Sigmoid colon (tissue), 6 donors: ENCODE measurements at regions not wholly inside any gene's neighbourhood (a gene's known extent, or its start where the extent isn't known, plus 50 kb on each side); places are given as distances from the start of the nearest gene placed in this dataset.
"Not testable (repeated sequence)": the region's sequence is repeated elsewhere in the genome, so short reads cannot be mapped to it uniquely, and the experiment has no call there.

Experiments
- DNase-seq: peaks from one replicate; pipeline ENCODE4 v3.0.0-alpha.2; 2019
- H3K27ac ChIP-seq, 4 donors: fragments of 200-600 bp; sonication (generic); one replicate each; pipeline ENCODE4 v1.5.1; 2016 to 2019; ENCODE audit warnings: mild to moderate bottlenecking in 1 of 4
- H3K27me3 ChIP-seq, 3 donors: fragments of 200-600 bp; sonication (generic); one replicate each; pipeline ENCODE4 v1.5.1; 2019; ENCODE audit warnings: mild to moderate bottlenecking in 1 of 3
- H3K36me3 ChIP-seq, 4 donors: fragments of 200-600 bp; sonication (generic); one replicate each; pipeline ENCODE4 v1.5.1; 2016 to 2019
- H3K4me1 ChIP-seq, 4 donors: fragments of 200-600 bp; sonication (generic); one replicate each; pipeline ENCODE4 v1.5.1; 2017 to 2019
- H3K4me3 ChIP-seq, 4 donors: fragments of 200-600 bp; sonication (generic); one replicate each; pipeline ENCODE4 v1.5.1; 2017 to 2019; ENCODE audit warnings: mild to moderate bottlenecking in 2 of 4, moderate library complexity in 1 of 4
- H3K9me3 ChIP-seq, 4 donors: fragments of 200-600 bp in 3 of 4; sonication (generic) in 3 of 4; one replicate each; pipeline versions ENCODE4 v1.5.1 to v1.6.1; 2013 to 2019
- EP300 ChIP-seq, 4 donors: sonication (generic); formaldehyde crosslinking; IDR thresholded peaks; one replicate each; pipeline ENCODE4 v1.6.1; 2017; ENCODE audit warnings: antibody characterized with exemption in 4 of 4
- POLR2A ChIP-seq, 2 donors: fragments of 450-650 bp; IDR thresholded peaks; one replicate each; pipeline ENCODE4 v1.6.1; 2016; ENCODE audit warnings: antibody characterized with exemption in 2 of 2, mild to moderate bottlenecking in 2 of 2, moderate library complexity in 2 of 2
- POLR2AphosphoS5 ChIP-seq, 4 donors: sonication (generic); formaldehyde crosslinking; IDR thresholded peaks; one replicate each; pipeline ENCODE4 v1.6.1; 2017; ENCODE audit warnings: antibody characterized with exemption in 4 of 4
- WGBS, 2 donors: extraction: QIAGEN DNeasy Blood & Tissue Kit; methylation state at CpG; one replicate each; pipeline ENCODE4 v1.1.7; 2013; 5-methylcytosine and 5-hydroxymethylcytosine counted together
- intact Hi-C: fragments of 100-400 bp; cut with DNase I; formaldehyde crosslinking; loops from one replicate; pipeline ENCODE4 v1.15.1; 2023
- TF ChIP-seq, protein P1 (sequence below), 4 experiments: fragments of 450-650 bp in 3 of 4; fragments of 200-600 bp in 1 of 4; IDR thresholded peaks; one replicate each; pipeline ENCODE4 v1.5.1; 2016 to 2019; ENCODE audit warnings: antibody characterized with exemption in 4 of 4, mild to moderate bottlenecking in 3 of 4, moderate library complexity in 2 of 4
- donor health status: healthy with polysubstance abuse.
- donor health status: healthy.

DNA sequence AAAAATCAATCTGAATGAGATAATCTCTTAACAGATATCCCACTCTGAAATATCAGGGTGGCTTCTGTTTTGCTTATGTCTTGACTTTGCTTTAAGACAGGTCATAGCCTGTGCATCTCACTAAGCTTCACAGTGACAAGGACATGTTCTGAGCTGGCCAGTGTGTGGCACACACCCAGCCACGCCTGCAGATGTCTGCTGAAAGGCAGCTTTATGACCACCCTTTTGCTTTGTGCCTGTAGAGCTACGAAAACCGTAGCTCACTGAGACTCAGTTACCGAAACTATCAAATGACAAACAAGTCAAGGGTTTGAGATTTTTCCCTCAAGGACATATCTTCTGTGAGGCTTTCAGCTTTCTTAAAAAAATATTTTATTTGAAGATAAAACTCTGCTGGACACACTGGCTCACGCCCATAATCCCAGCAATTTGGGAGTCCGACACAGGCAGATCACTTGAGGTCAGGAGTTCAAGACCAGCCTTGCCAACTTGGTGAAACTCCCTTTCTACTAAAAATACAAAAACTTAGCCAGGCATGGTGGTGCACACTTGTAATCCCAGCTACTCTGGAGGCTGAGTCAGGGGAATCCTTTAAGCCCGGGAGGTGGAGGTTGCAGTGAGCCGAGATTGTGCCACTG, 233.2 kb downstream of the SPATA31A1 start:
- DNase-seq = no peak

DNA sequence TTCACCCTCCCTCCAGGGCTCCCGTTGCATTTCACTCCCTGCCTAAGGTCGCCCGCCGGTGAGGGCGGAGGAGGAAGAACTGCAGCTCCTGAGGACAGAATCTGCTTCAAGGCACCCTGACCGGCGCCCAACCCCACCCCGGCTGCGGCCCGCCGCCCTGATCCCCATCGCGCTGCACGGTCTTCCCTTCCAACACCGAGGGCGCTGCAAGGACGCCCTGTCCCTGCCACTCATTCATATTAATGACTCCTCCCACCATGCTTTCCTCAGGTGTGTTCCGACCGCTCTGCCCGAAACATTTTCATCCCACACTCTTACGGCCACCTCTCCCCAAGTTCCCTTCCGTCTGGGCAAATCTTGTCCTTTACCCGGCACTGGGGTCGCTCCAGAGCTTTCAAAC, 248.6 kb downstream of the SPATA31A1 start:
- H3K9me3 ChIP-seq, H3K4me1 ChIP-seq, H3K27me3 ChIP-seq, H3K36me3 ChIP-seq, DNase-seq, H3K27ac ChIP-seq, intact Hi-C loops, H3K4me3 ChIP-seq: not testable (repeated sequence)
- 38 to 44% methylated on average over 5 of the region's 24 CpGs for WGBS, 2 donors

More for the DNA sequence above, 233.2 kb downstream of the SPATA31A1 start:
- H3K4me3 ChIP-seq = no peak overlapping the region
- 52 to 66% methylated on average over 8 of the region's 8 CpGs for WGBS, 2 donors
- H3K27ac ChIP-seq = no peak overlapping the region
- no peaks in the 10 kb centered on the region for H3K36me3 ChIP-seq
- TF ChIP-seq POLR2AphosphoS5 (IDR thresholded peaks at IDR 0.05) (no peak), POLR2A (IDR thresholded peaks at IDR 0.05) (no peak), EP300 (IDR thresholded peaks at IDR 0.05) (no peak)
- TF ChIP-seq, protein P1, sequence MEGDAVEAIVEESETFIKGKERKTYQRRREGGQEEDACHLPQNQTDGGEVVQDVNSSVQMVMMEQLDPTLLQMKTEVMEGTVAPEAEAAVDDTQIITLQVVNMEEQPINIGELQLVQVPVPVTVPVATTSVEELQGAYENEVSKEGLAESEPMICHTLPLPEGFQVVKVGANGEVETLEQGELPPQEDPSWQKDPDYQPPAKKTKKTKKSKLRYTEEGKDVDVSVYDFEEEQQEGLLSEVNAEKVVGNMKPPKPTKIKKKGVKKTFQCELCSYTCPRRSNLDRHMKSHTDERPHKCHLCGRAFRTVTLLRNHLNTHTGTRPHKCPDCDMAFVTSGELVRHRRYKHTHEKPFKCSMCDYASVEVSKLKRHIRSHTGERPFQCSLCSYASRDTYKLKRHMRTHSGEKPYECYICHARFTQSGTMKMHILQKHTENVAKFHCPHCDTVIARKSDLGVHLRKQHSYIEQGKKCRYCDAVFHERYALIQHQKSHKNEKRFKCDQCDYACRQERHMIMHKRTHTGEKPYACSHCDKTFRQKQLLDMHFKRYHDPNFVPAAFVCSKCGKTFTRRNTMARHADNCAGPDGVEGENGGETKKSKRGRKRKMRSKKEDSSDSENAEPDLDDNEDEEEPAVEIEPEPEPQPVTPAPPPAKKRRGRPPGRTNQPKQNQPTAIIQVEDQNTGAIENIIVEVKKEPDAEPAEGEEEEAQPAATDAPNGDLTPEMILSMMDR (IDR thresholded peaks at IDR 0.05) = no peak
- H3K4me1 ChIP-seq = no peaks in the 10 kb centered on the region
- no peaks in the 10 kb centered on the region for H3K27me3 ChIP-seq
- H3K9me3 ChIP-seq = no peaks in the 10 kb centered on the region
- intact Hi-C loops = no loop called here

DNA sequence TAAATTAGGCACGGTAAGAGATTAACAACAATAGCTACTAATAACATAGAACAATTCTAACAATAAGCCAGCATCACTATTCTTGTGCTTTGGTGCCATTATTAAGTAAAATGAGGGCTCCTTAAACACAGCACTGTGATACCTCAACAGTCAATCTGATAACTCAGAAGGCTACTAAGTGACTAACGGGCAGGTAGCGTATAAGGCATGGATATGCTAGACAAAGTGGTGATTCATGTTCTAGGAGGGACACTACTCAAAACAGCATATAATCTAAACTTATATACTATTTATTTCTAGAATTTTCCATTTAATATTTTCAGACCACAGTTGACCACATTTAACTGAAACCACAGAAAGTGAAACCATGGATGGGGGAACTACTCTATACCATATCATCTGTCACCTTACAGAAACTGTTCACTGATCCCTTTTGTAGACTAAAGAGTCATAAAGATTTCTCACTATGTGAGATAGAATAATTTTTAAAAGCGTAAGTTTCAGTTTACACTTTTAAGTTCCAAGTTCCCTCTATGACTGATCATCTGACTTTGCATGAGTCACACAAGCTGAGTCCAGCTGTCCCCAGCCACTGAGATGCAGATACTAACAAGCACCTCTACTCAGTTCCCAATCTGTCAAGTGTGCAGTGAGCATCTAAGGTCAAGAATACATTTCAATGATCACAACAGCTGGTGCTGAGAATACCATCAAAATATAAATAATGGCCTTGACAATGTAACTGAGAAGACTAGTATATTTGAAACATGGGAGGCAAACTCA, 256.2 kb downstream of the SPATA31A1 start:
- H3K4me3 ChIP-seq, DNase-seq, H3K36me3 ChIP-seq, H3K9me3 ChIP-seq, H3K27me3 ChIP-seq, intact Hi-C loops, H3K4me1 ChIP-seq, H3K27ac ChIP-seq: not testable (repeated sequence)
- WGBS, 2 donors = no CpG with 5 or more reads among the region's 4 CpGs

- 48 to 55% methylated on average over 3 to 4 of the region's 4 CpGs for WGBS, 2 donors
- H3K9me3 ChIP-seq, H3K27ac ChIP-seq, DNase-seq, H3K36me3 ChIP-seq, intact Hi-C loops, H3K4me3 ChIP-seq, H3K4me1 ChIP-seq, H3K27me3 ChIP-seq: not testable (repeated sequence)
Measured at GRCh38 chr9:39616480-39616879, 261.0 kb downstream of the SPATA31A1 start.

DNA sequence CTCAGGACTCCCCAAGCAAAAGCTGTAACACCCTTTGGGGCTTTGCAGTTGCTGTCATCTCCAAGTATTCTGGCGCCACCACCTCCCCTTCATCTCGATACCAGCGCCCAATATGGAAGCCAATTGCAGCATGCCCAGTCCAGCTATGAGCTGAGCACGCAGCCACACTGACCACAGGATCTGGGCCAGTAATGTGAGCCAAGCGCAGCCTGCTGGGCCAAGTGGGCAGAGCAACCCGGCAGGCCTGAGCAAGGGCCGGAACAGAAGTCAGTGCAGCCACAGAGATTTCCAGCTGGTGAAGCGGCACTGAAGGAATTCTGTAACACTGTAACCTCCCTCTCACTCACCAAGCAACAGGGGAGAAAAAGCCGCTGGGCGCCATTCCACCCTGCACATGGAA, 268.6 kb downstream of the SPATA31A1 start:
- WGBS, 2 donors = 82 to 97% methylated on average over 3 of the region's 10 CpGs
- not testable (repeated sequence) for H3K4me1 ChIP-seq

GRCh38 chr9:39632071-39632470, 276.6 kb downstream of the SPATA31A1 start:
- H3K9me3 ChIP-seq, H3K36me3 ChIP-seq, H3K4me3 ChIP-seq, H3K27me3 ChIP-seq, H3K27ac ChIP-seq, DNase-seq, intact Hi-C loops, H3K4me1 ChIP-seq: not testable (repeated sequence)
- WGBS, 2 donors = 91 to 93% methylated on average over 8 of the region's 12 CpGs

More for the DNA sequence above, 268.6 kb downstream of the SPATA31A1 start:
- H3K36me3 ChIP-seq, H3K4me3 ChIP-seq, H3K9me3 ChIP-seq, intact Hi-C loops, H3K27ac ChIP-seq, DNase-seq, H3K27me3 ChIP-seq: not testable (repeated sequence)

DNA sequence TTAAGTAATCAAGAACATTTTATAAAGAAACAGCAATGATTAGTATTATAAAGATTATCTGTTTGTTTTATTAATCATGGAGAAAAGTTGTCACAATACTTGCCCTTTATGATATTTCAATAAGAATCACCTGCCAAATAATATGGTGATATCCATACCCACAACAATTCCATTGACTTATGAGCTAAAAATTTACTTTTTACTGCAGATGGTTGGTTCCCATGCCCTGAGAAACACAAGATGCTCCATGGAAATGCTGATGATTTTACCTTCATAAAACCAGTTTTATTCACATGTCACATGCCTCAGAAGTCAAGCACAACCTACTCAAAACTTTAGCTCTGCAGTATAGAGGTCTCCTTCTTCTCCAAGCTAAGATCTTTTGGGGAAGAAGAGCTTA, 293.6 kb downstream of the SPATA31A1 start:
- intact Hi-C loops, H3K9me3 ChIP-seq, H3K4me3 ChIP-seq, DNase-seq, H3K4me1 ChIP-seq, H3K36me3 ChIP-seq, H3K27me3 ChIP-seq, H3K27ac ChIP-seq: not testable (repeated sequence)

GRCh38 chr9:39656960-39657603, 301.6 kb downstream of the SPATA31A1 start:
- intact Hi-C loops, H3K27me3 ChIP-seq: not testable (repeated sequence)

DNA sequence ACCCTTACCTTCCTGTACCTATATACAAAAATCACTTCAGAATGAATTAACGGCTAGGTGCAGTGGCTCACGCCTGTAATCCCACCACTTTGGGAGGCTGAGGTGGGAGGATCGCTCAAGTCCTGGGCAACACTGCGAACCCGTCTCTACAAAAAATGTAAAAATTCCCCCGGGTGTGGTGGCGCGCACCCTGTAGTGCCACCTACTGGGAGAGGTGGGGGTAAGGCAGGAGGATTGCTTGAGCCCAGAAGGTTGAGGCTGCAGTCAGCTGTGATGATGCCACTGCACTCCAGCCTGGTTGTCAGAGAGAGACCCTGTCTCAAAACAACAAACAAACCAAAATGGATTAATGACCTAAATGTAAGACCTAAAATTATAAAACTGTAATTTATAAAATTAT, 307.6 kb downstream of the SPATA31A1 start:
- DNase-seq, intact Hi-C loops, H3K27me3 ChIP-seq, H3K27ac ChIP-seq, H3K9me3 ChIP-seq, H3K4me3 ChIP-seq, H3K4me1 ChIP-seq, H3K36me3 ChIP-seq: not testable (repeated sequence)
- WGBS, 2 donors = no CpG with 5 or more reads among the region's 8 CpGs

More at GRCh38 chr9:39656960-39657603, 301.6 kb downstream of the SPATA31A1 start:
- WGBS, 2 donors = no CpG with 5 or more reads among the region's 4 CpGs
- not testable (repeated sequence) for H3K4me1 ChIP-seq, DNase-seq, H3K4me3 ChIP-seq, H3K36me3 ChIP-seq, H3K9me3 ChIP-seq, H3K27ac ChIP-seq

DNA sequence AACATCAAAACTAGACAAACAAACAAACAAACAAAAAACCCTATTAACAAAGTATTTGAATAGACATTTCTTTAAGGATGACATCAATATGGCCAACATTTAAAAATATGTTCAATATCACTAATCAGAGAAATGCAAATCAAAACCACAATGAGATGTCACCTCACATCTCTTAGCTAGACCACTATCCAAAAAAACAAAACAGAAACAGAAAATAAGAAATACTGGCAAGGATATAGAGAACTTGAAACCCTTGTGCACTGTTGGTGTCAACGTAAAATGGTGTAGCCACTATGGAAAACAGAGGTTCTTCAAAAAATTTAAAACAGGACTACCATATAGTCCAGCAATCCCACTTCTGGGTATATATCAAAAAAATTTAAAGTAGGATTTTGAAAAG, 308.2 kb downstream of the SPATA31A1 start:
- H3K27ac ChIP-seq, H3K36me3 ChIP-seq, DNase-seq, H3K4me1 ChIP-seq, intact Hi-C loops, H3K9me3 ChIP-seq, H3K27me3 ChIP-seq, H3K4me3 ChIP-seq: not testable (repeated sequence)
- no CpG with 5 or more reads among the region's 1 CpG for WGBS, 2 donors

GRCh38 chr9:39665020-39665419, 309.6 kb downstream of the SPATA31A1 start:
- H3K9me3 ChIP-seq, DNase-seq, H3K4me1 ChIP-seq, H3K27ac ChIP-seq, H3K4me3 ChIP-seq, intact Hi-C loops, H3K27me3 ChIP-seq, H3K36me3 ChIP-seq: not testable (repeated sequence)
- WGBS, 2 donors = 53 to 75% methylated on average over 3 to 4 of the region's 7 CpGs
